ENCODE measurements at regions not wholly inside any gene's neighbourhood (a gene's known extent, or its start where the extent isn't known, plus 50 kb on each side); places are given as distances from the start of the nearest gene placed in this dataset.

GRCh38 chr13:95411428-95412040 is 110.3 kb upstream of the ABCC4 start:
- TF ChIP-seq MAX (CRISPR knock-in tag; IDR thresholded peaks at IDR 0.05) (no peak), CTCF (IDR thresholded peaks at IDR 0.05) (no peak), ETV6 (CRISPR knock-in tag; IDR thresholded peaks at IDR 0.05) (no peak), FOXP1 (CRISPR knock-in tag; IDR thresholded peaks at IDR 0.05; ENCODE audit: borderline replicate concordance) (no peak), RELA (CRISPR knock-in tag; IDR thresholded peaks at IDR 0.05; ENCODE audit: borderline replicate concordance) (no peak), ATF3 (CRISPR knock-in tag; conservative IDR thresholded peaks at IDR 0.05) (no peak), ZNF121 (CRISPR knock-in tag; IDR thresholded peaks at IDR 0.05) (no peak), NR2C2 (CRISPR knock-in tag; IDR thresholded peaks at IDR 0.05) (no peak), PRDM15 (CRISPR knock-in tag; IDR thresholded peaks at IDR 0.05) (no peak), FOXJ3 (CRISPR knock-in tag; IDR thresholded peaks at IDR 0.05; ENCODE audit: borderline replicate concordance) (no peak), HMGXB4 (CRISPR knock-in tag; IDR thresholded peaks at IDR 0.05) (no peak)
